Neuron (in vitro differentiated cells): ENCODE measurements at regions not wholly inside any gene's neighbourhood (a gene's known extent, or its start where the extent isn't known, plus 50 kb on each side); places are given as distances from the start of the nearest gene placed in this dataset.

Experiments used
- H2AFZ ChIP-seq: one replicate; pipeline ENCODE4 v1.6.1; 2013; ENCODE audit warnings: low read depth, mild to moderate bottlenecking, inconsistent platforms, low read length, moderate library complexity
- H3K27me3 ChIP-seq: one replicate; pipeline ENCODE4 v1.6.1; 2013; ENCODE audit warnings: low read length; ENCODE audit not compliant: insufficient read depth
- H3K36me3 ChIP-seq: one replicate; pipeline ENCODE4 v1.6.1; 2013; ENCODE audit warnings: low read length; ENCODE audit not compliant: insufficient read depth
- H3K4me1 ChIP-seq: one replicate; pipeline ENCODE4 v1.6.1; 2013; ENCODE audit warnings: low read length; ENCODE audit not compliant: insufficient read depth
- H3K4me3 ChIP-seq: 2 replicates; pipeline ENCODE4 v1.5.1; 2013; ENCODE audit warnings: mild to moderate bottlenecking, low read length, moderate library complexity
- H3K9me3 ChIP-seq: one replicate; pipeline ENCODE4 v1.6.1; 2013; ENCODE audit warnings: low read length

- no peak overlapping the region for H3K4me3 ChIP-seq
- H3K27me3 ChIP-seq, result no peaks in the 10 kb centered on the region
- peaks cover 28% of the 10 kb centered on the region for H3K4me1 ChIP-seq
- H3K36me3 ChIP-seq, result no peaks in the 10 kb centered on the region
- no peak overlapping the region for H2AFZ ChIP-seq
- peaks cover 2% of the 10 kb centered on the region for H3K9me3 ChIP-seq
Measured at GRCh38 chr18:10040287-10041011, 126.6 kb downstream of the VAPA start.

GRCh38 chr18:10041180-10041579, 127.4 kb downstream of the VAPA start:
- no peak overlapping the region for H2AFZ ChIP-seq
- H3K27me3 ChIP-seq, result no peaks in the 10 kb centered on the region
- H3K4me3 ChIP-seq, result no peak overlapping the region
- peaks cover 21% of the 10 kb centered on the region for H3K4me1 ChIP-seq
- H3K9me3 ChIP-seq, result peaks cover 2% of the 10 kb centered on the region
- no peaks in the 10 kb centered on the region for H3K36me3 ChIP-seq

GRCh38 chr18:10042492-10042891, 128.7 kb downstream of the VAPA start:
- Histone ChIP-seq H3K4me3 (no peak overlapping the region), H3K9me3 (peaks cover 2% of the 10 kb centered on the region), H2AFZ (no peak overlapping the region), H3K27me3 (no peaks in the 10 kb centered on the region), H3K36me3 (no peaks in the 10 kb centered on the region), H3K4me1 (peaks cover 19% of the 10 kb centered on the region)

GRCh38 chr18:10044054-10044453, 130.2 kb downstream of the VAPA start:
- Histone ChIP-seq H3K4me1 (peaks cover 19% of the 10 kb centered on the region), H2AFZ (no peak overlapping the region), H3K9me3 (peaks cover 2% of the 10 kb centered on the region), H3K36me3 (no peaks in the 10 kb centered on the region), H3K27me3 (no peaks in the 10 kb centered on the region), H3K4me3 (no peak overlapping the region)

GRCh38 chr18:10045296-10045891, 131.6 kb downstream of the VAPA start:
- Histone ChIP-seq H3K27me3 (no peaks in the 10 kb centered on the region), H3K4me1 (peaks cover 10% of the 10 kb centered on the region), H3K9me3 (peaks cover 2% of the 10 kb centered on the region), H2AFZ (no peak overlapping the region), H3K4me3 (no peak overlapping the region), H3K36me3 (no peaks in the 10 kb centered on the region)

GRCh38 chr18:10046178-10046807, 132.5 kb downstream of the VAPA start:
- peaks cover under 1% of the 10 kb centered on the region for H3K4me1 ChIP-seq
- H2AFZ ChIP-seq, result no peak overlapping the region
- no peaks in the 10 kb centered on the region for H3K36me3 ChIP-seq
- H3K27me3 ChIP-seq, result no peaks in the 10 kb centered on the region
- H3K4me3 ChIP-seq, result no peak overlapping the region
- H3K9me3 ChIP-seq, result peaks cover 2% of the 10 kb centered on the region

- Histone ChIP-seq H3K4me1 (no peaks in the 10 kb centered on the region), H3K9me3 (peaks cover 2% of the 10 kb centered on the region), H3K27me3 (no peaks in the 10 kb centered on the region), H3K36me3 (no peaks in the 10 kb centered on the region), H3K4me3 (no peak overlapping the region), H2AFZ (no peak overlapping the region)
Measured at GRCh38 chr18:10047237-10047636, 133.4 kb downstream of the VAPA start.

- H3K4me1 ChIP-seq, result no peaks in the 10 kb centered on the region
- H3K9me3 ChIP-seq, result no peaks in the 10 kb centered on the region
- no peak overlapping the region for H3K4me3 ChIP-seq
- no peaks in the 10 kb centered on the region for H3K36me3 ChIP-seq
- H3K27me3 ChIP-seq, result no peaks in the 10 kb centered on the region
- H2AFZ ChIP-seq, result no peak overlapping the region
Measured at GRCh38 chr18:10049747-10050146, 135.9 kb downstream of the VAPA start.

GRCh38 chr18:10050956-10051355, 137.1 kb downstream of the VAPA start:
- Histone ChIP-seq H3K36me3 (no peaks in the 10 kb centered on the region), H3K9me3 (no peaks in the 10 kb centered on the region), H2AFZ (no peak overlapping the region), H3K4me1 (no peaks in the 10 kb centered on the region), H3K4me3 (no peak overlapping the region), H3K27me3 (no peaks in the 10 kb centered on the region)

GRCh38 chr18:10051877-10052631, 138.2 kb downstream of the VAPA start:
- H3K27me3 ChIP-seq, result no peaks in the 10 kb centered on the region
- H3K9me3 ChIP-seq, result no peaks in the 10 kb centered on the region
- no peaks in the 10 kb centered on the region for H3K36me3 ChIP-seq
- no peaks in the 10 kb centered on the region for H3K4me1 ChIP-seq
- H2AFZ ChIP-seq, result no peak overlapping the region
- H3K4me3 ChIP-seq, result no peak overlapping the region

GRCh38 chr18:10052871-10053270, 139.1 kb downstream of the VAPA start:
- Histone ChIP-seq H3K4me3 (no peak overlapping the region), H2AFZ (no peak overlapping the region), H3K27me3 (no peaks in the 10 kb centered on the region), H3K9me3 (no peaks in the 10 kb centered on the region), H3K4me1 (no peaks in the 10 kb centered on the region), H3K36me3 (no peaks in the 10 kb centered on the region)

GRCh38 chr18:10053861-10054260, 140.0 kb downstream of the VAPA start:
- Histone ChIP-seq H3K9me3 (no peaks in the 10 kb centered on the region), H3K27me3 (no peaks in the 10 kb centered on the region), H3K4me1 (no peaks in the 10 kb centered on the region), H2AFZ (no peak overlapping the region), H3K4me3 (no peak overlapping the region), H3K36me3 (no peaks in the 10 kb centered on the region)

- Histone ChIP-seq H3K27me3 (no peaks in the 10 kb centered on the region), H3K4me1 (no peaks in the 10 kb centered on the region), H3K9me3 (no peaks in the 10 kb centered on the region)
Measured at GRCh38 chr18:10054366-10054765, 140.6 kb downstream of the VAPA start.

More at GRCh38 chr18:10054366-10054765, 140.6 kb downstream of the VAPA start:
- H2AFZ ChIP-seq, result no peak overlapping the region
- no peak overlapping the region for H3K4me3 ChIP-seq
- H3K36me3 ChIP-seq, result no peaks in the 10 kb centered on the region
